Germinal center (tissue), 1 donor: ENCODE measurements at regions not wholly inside any gene's neighbourhood (a gene's known extent, or its start where the extent isn't known, plus 50 kb on each side); places are given as distances from the start of the nearest gene placed in this dataset.
A peak's percentile ranks its signal among the peaks of the same experiment; 100 is the strongest.
"Not testable (repeated sequence)": the region's sequence is repeated elsewhere in the genome, so short reads cannot be mapped to it uniquely, and the experiment has no call there.

Experiments used
- DNase-seq: peaks from one replicate; pipeline ENCODE4 v3.0.0; 2012; ENCODE audit warnings: mixed read lengths, low spot score

GRCh38 chr3:160097478-160097877, 108.8 kb downstream of the IL12A start:
- DNase-seq, result no peak

- DNase-seq, result no peak
Observed at GRCh38 chr3:160098261-160098908, 109.8 kb downstream of the IL12A start.

GRCh38 chr3:160098926-160099626, 110.4 kb downstream of the IL12A start:
- DNase-seq, result no peak

- peak; percentile 14 for DNase-seq
Observed at GRCh38 chr3:160099834-160100233, 111.2 kb downstream of the IL12A start.

- no peak for DNase-seq
Observed at GRCh38 chr3:160100610-160101009, 112.0 kb downstream of the IL12A start.

- not testable (repeated sequence) for DNase-seq
Observed at GRCh38 chr3:160102001-160102400, 113.4 kb downstream of the IL12A start.

GRCh38 chr3:160103397-160103796, 114.8 kb downstream of the IL12A start:
- DNase-seq, result no peak

GRCh38 chr3:160105907-160106584, 117.4 kb downstream of the IL12A start:
- no peak for DNase-seq

GRCh38 chr3:160106905-160107861, 118.0 kb upstream of the C3orf80 start:
- DNase-seq, result no peak

- DNase-seq, result no peak
Observed at GRCh38 chr3:160108362-160108761, 116.9 kb upstream of the C3orf80 start.

GRCh38 chr3:160112481-160112880, 112.7 kb upstream of the C3orf80 start:
- DNase-seq, result no peak

GRCh38 chr3:160112996-160113395, 112.2 kb upstream of the C3orf80 start:
- no peak for DNase-seq

- no peak for DNase-seq
Observed at GRCh38 chr3:160114355-160114995, 110.7 kb upstream of the C3orf80 start.

GRCh38 chr3:160115387-160115786, 109.8 kb upstream of the C3orf80 start:
- DNase-seq, result no peak

- no peak for DNase-seq
Observed at GRCh38 chr3:160124224-160124623, 101.0 kb upstream of the C3orf80 start.

GRCh38 chr3:160125258-160125657, 100.0 kb upstream of the C3orf80 start:
- no peak for DNase-seq

- DNase-seq, result no peak
Observed at GRCh38 chr3:160126051-160126450, 99.2 kb upstream of the C3orf80 start.

- no peak for DNase-seq
Observed at GRCh38 chr3:160126761-160127160, 98.5 kb upstream of the C3orf80 start.

GRCh38 chr3:160127308-160127707, 97.9 kb upstream of the C3orf80 start:
- DNase-seq, result no peak

- DNase-seq, result no peak
Observed at GRCh38 chr3:160128056-160128455, 97.2 kb upstream of the C3orf80 start.

- DNase-seq, result no peak
Observed at GRCh38 chr3:160129459-160130061, 95.7 kb upstream of the C3orf80 start.
